IMR-90 (cell line): ENCODE measurements at regions not wholly inside any gene's neighbourhood (a gene's known extent, or its start where the extent isn't known, plus 50 kb on each side); places are given as distances from the start of the nearest gene placed in this dataset.

Source experiments
- BHLHE40 ChIP-seq: fragments of 150-350 bp; IDR thresholded peaks from 2 replicates; pipeline ENCODE4 v1.6.1; 2016; ENCODE audit warnings: mild to moderate bottlenecking, low read depth, low read length
- CHD1 ChIP-seq: IDR thresholded peaks from 2 replicates; pipeline ENCODE4 v1.6.1; 2012; ENCODE audit warnings: low read depth, low read length, improper control_type of control experiment
- CTCF ChIP-seq: conservative IDR thresholded peaks from 2 replicates; pipeline ENCODE4 v1.5.1; 2012; ENCODE audit warnings: mild to moderate bottlenecking, low read depth, low read length, improper control_type of control experiment
- ELK1 ChIP-seq: fragments of 150-350 bp; IDR thresholded peaks from 2 replicates; pipeline ENCODE4 v1.6.1; 2016; ENCODE audit warnings: low read depth, mild to moderate bottlenecking, low read length, moderate library complexity, borderline replicate concordance
- FOS ChIP-seq: fragments of 150-350 bp; IDR thresholded peaks from 2 replicates; pipeline ENCODE4 v1.6.1; 2016; ENCODE audit warnings: low read depth, low read length
- MAFK ChIP-seq: IDR thresholded peaks from 2 replicates; pipeline ENCODE4 v1.6.1; 2012; ENCODE audit warnings: low read depth, low read length, improper control_type of control experiment
- MAZ ChIP-seq: IDR thresholded peaks from 2 replicates; pipeline ENCODE4 v1.6.1; 2012; ENCODE audit warnings: low read depth, mild to moderate bottlenecking, low read length, improper control_type of control experiment, moderate library complexity, borderline replicate concordance
- MXI1 ChIP-seq: IDR thresholded peaks from 2 replicates; pipeline ENCODE4 v1.6.1; 2012; ENCODE audit warnings: low read depth, mild to moderate bottlenecking, low read length, moderate library complexity, borderline replicate concordance
- NFE2L2 ChIP-seq: fragments of 150-350 bp; IDR thresholded peaks from 2 replicates; pipeline ENCODE4 v1.6.1; 2016; ENCODE audit warnings: low read depth, mild to moderate bottlenecking, low read length
- POLR2A ChIP-seq: IDR thresholded peaks from 2 replicates; pipeline ENCODE4 v1.6.1; 2012; ENCODE audit warnings: mild to moderate bottlenecking, low read depth, low read length
- RAD21 ChIP-seq: IDR thresholded peaks from 2 replicates; pipeline ENCODE4 v1.6.1; 2012; ENCODE audit warnings: low read length, improper control_type of control experiment
- RCOR1 ChIP-seq: IDR thresholded peaks from 2 replicates; pipeline ENCODE4 v1.6.1; 2012; ENCODE audit warnings: mild to moderate bottlenecking, low read length, improper control_type of control experiment; ENCODE audit not compliant: insufficient replicate concordance
- RFX5 ChIP-seq: IDR thresholded peaks from 2 replicates; pipeline ENCODE4 v1.8.0; 2012; ENCODE audit warnings: low read depth, mild to moderate bottlenecking, low read length, moderate library complexity

GRCh38 chr10:78225594-78225993, 191.9 kb downstream of the RPS24 start:
- no peak for TF ChIP-seq RFX5
- no peak for TF ChIP-seq POLR2A
- TF ChIP-seq CTCF: no peak
- no peak for TF ChIP-seq MAZ
- no peak for TF ChIP-seq MAFK
- no peak for TF ChIP-seq NFE2L2
- TF ChIP-seq RAD21: no peak
- TF ChIP-seq RCOR1: no peak
- no peak for TF ChIP-seq ELK1
- TF ChIP-seq MXI1: no peak
- TF ChIP-seq FOS: no peak
- no peak for TF ChIP-seq BHLHE40
- TF ChIP-seq CHD1: no peak
